PC-3 (cell line): ENCODE measurements at regions not wholly inside any gene's neighbourhood (a gene's known extent, or its start where the extent isn't known, plus 50 kb on each side); places are given as distances from the start of the nearest gene placed in this dataset.

Source experiments
- ATAC-seq: fragments of 200-7000 bp; cut with Tn5 transposase; 2 replicates; pipeline ENCODE4 v1.9.1; 2020; ENCODE audit warnings: mild to moderate bottlenecking, moderate library complexity
- BruUV-seq: library from RNA; stranded (reverse); fragments of 400-500 nt; replicated peaks from 2 replicates; lab custom pipeline; 2021; lab: Mats Ljungman, UMichigan
- CTCF ChIA-PET: fragments of 300-600 bp; sonication (Branson Sonifier 250); formaldehyde crosslinking; loops from one replicate; lab custom pipeline; 2022; ENCODE audit warnings: antibody characterized with exemption; lab: Charles Lee
- POLR2A ChIA-PET: fragments of 300-600 bp; sonication (Branson Sonifier 250); formaldehyde crosslinking; loops from one replicate; lab custom pipeline; 2022; ENCODE audit warnings: antibody characterized with exemption; ENCODE audit not compliant: unreplicated experiment; lab: Charles Lee
- DNase-seq: peaks from one replicate; pipeline ENCODE4 v3.0.0-alpha.2; 2015
- H2AFZ ChIP-seq: fragments of 300-600 bp; sonication (generic); 2 replicates; pipeline ENCODE4 v1.6.0; 2016; ENCODE audit warnings: antibody characterized with exemption, low read length
- H3F3A ChIP-seq: fragments of 300-600 bp; sonication (generic); one replicate; pipeline ENCODE4 v1.6.0; 2017; ENCODE audit warnings: antibody characterized with exemption, low read length, control low read depth, mild to moderate bottlenecking; ENCODE audit not compliant: unreplicated experiment
- H3K27ac ChIP-seq: fragments of 300-600 bp; sonication (generic); 2 replicates; pipeline ENCODE4 v1.5.1; 2016; ENCODE audit warnings: mild to moderate bottlenecking, low read length
- H3K27me3 ChIP-seq: fragments of 300-600 bp; sonication (generic); 2 replicates; pipeline ENCODE4 v1.6.1; 2016; ENCODE audit warnings: low read length, mixed read lengths
- H3K36me3 ChIP-seq: fragments of 300-600 bp; sonication (generic); 2 replicates; pipeline ENCODE4 v1.6.1; 2016; ENCODE audit warnings: low read depth, mixed run types, low read length, mixed read lengths
- H3K4me1 ChIP-seq: fragments of 300-600 bp; sonication (generic); 2 replicates; pipeline ENCODE4 v1.5.1; 2016; ENCODE audit warnings: low read length; ENCODE audit not compliant: insufficient read depth
- H3K4me2 ChIP-seq: fragments of 300-600 bp; sonication (generic); 2 replicates; pipeline ENCODE4 v1.6.0; 2016; ENCODE audit warnings: low read length
- H3K4me3 ChIP-seq: fragments of 300-600 bp; sonication (generic); 2 replicates; pipeline ENCODE4 v1.5.1; 2016; ENCODE audit warnings: mild to moderate bottlenecking, low read length, mixed read lengths
- H3K79me2 ChIP-seq: fragments of 300-600 bp; sonication (generic); 2 replicates; pipeline ENCODE4 v1.6.1; 2017; ENCODE audit warnings: low read length, mixed read lengths
- H3K9ac ChIP-seq: fragments of 300-600 bp; sonication (generic); 2 replicates; pipeline ENCODE4 v1.6.0; 2016; ENCODE audit warnings: mild to moderate bottlenecking, low read length
- H3K9me2 ChIP-seq: fragments of 300-600 bp; sonication (generic); replicated peaks from 2 replicates; pipeline ENCODE4 v1.6.1; 2016; ENCODE audit warnings: mixed run types, low read length, mixed read lengths
- H3K9me3 ChIP-seq: fragments of 300-600 bp; sonication (generic); 2 replicates; pipeline ENCODE4 v1.6.1; 2016; ENCODE audit warnings: low read length, mixed read lengths
- H4K20me1 ChIP-seq: fragments of 300-600 bp; sonication (generic); 2 replicates; pipeline ENCODE4 v1.6.1; 2016; ENCODE audit warnings: low read length, mixed read lengths
- CTCF ChIP-seq: fragments of 300-600 bp; sonication (generic); conservative IDR thresholded peaks from 2 replicates; pipeline ENCODE4 v1.5.1; 2017; ENCODE audit warnings: antibody characterized with exemption, low read depth, mild to moderate bottlenecking, low read length
- EZH2 ChIP-seq: fragments of 300-600 bp; sonication (generic); IDR thresholded peaks from one replicate; pipeline ENCODE4 v1.6.1; 2017; ENCODE audit warnings: antibody characterized with exemption, mild to moderate bottlenecking, low read length; ENCODE audit not compliant: unreplicated experiment
- EZH2phosphoT487 ChIP-seq: fragments of 300-600 bp; sonication (generic); IDR thresholded peaks from 2 replicates; pipeline ENCODE4 v1.6.1; 2018; ENCODE audit warnings: mild to moderate bottlenecking, antibody characterized with exemption, low read length, borderline replicate concordance
- intact Hi-C: fragments of 100-400 bp; cut with micrococcal nuclease; formaldehyde crosslinking; loops from 2 replicates; pipeline ENCODE4 v1.9.0; 2023

- Histone ChIP-seq H4K20me1 (no peaks in the 10 kb centered on the region), H3K4me2 (no peak overlapping the region), H3K9me2 (no peaks in the 10 kb centered on the region), H3K27ac (no peak overlapping the region), H3K36me3 (no peaks in the 10 kb centered on the region), H3F3A (no peaks in the 10 kb centered on the region), H2AFZ (no peak overlapping the region), H3K4me3 (no peak overlapping the region), H3K9ac (no peak overlapping the region), H3K79me2 (no peaks in the 10 kb centered on the region), H3K27me3 (peaks cover 28% of the 10 kb centered on the region), H3K9me3 (no peaks in the 10 kb centered on the region), H3K4me1 (no peaks in the 10 kb centered on the region)
- ChIA-PET POLR2A (no interaction called here), CTCF (no interaction called here)
- DNase-seq (no peak), ATAC-seq (no peak)
- BruUV-seq: no TSS peak
- intact Hi-C loops: no loop called here
- TF ChIP-seq CTCF (no peak), EZH2phosphoT487 (no peak), EZH2 (no peak)
These were observed 90.9 kb upstream of the IGLL5 start for GRCh38 chr22:22796724-22797123.

GRCh38 chr22:22798232-22798616 lies 89.4 kb upstream of the IGLL5 start:
- Histone ChIP-seq H3K36me3 (no peaks in the 10 kb centered on the region; the same call in 1 of the 2 replicates), H3K9me2 (no peaks in the 10 kb centered on the region), H3K79me2 (no peaks in the 10 kb centered on the region), H3K9ac (no peak overlapping the region), H3K27ac (no peak overlapping the region), H3K4me3 (no peak overlapping the region), H3K4me2 (no peak overlapping the region), H4K20me1 (no peaks in the 10 kb centered on the region), H3K9me3 (no peaks in the 10 kb centered on the region), H3F3A (no peaks in the 10 kb centered on the region), H3K27me3 (peaks cover 28% of the 10 kb centered on the region), H2AFZ (no peak overlapping the region), H3K4me1 (no peaks in the 10 kb centered on the region)
- no TSS peak for BruUV-seq
- CTCF ChIA-PET: interaction anchor here (0.5 kb wide), 1 partner anchor 1966 kb away, joined by 3 read pairs; no protein-coding TSS in a partner anchor
- no peak for ATAC-seq
- POLR2A ChIA-PET: no interaction called here
- intact Hi-C loops: no loop called here
- no peak for DNase-seq
- no peak for TF ChIP-seq EZH2
- TF ChIP-seq EZH2phosphoT487: no peak
- TF ChIP-seq CTCF: no peak

- ATAC-seq (no peak), DNase-seq (no peak)
- no peak overlapping the region for H3K27ac ChIP-seq
- TF ChIP-seq EZH2: no peak
- no peak for TF ChIP-seq EZH2phosphoT487
- TF ChIP-seq CTCF: no peak
- H3K9me2 ChIP-seq: no peaks in the 10 kb centered on the region
- no peak overlapping the region for H3K4me3 ChIP-seq
- H3K9ac ChIP-seq: no peak overlapping the region
- no peaks in the 10 kb centered on the region for H3K79me2 ChIP-seq
- H3K9me3 ChIP-seq: no peaks in the 10 kb centered on the region
- H4K20me1 ChIP-seq: no peaks in the 10 kb centered on the region
- H2AFZ ChIP-seq: no peak overlapping the region
- POLR2A ChIA-PET: no interaction called here
- H3K27me3 ChIP-seq: peaks cover 28% of the 10 kb centered on the region
- intact Hi-C loops: no loop called here
- CTCF ChIA-PET: no interaction called here
- no peak overlapping the region for H3K4me2 ChIP-seq
- no TSS peak for BruUV-seq
- H3K4me1 ChIP-seq: no peaks in the 10 kb centered on the region
- H3K36me3 ChIP-seq: no peaks in the 10 kb centered on the region; the same call in 1 of the 2 replicates
- no peaks in the 10 kb centered on the region for H3F3A ChIP-seq
These were observed 88.9 kb upstream of the IGLL5 start for GRCh38 chr22:22798716-22799115.
